Mesodermal cell (in vitro differentiated cells): ENCODE measurements at regions not wholly inside any gene's neighbourhood (a gene's known extent, or its start where the extent isn't known, plus 50 kb on each side); places are given as distances from the start of the nearest gene placed in this dataset.

ENCODE experiments used
- H3K27ac ChIP-seq: 2 replicates; pipeline ENCODE4 v1.7.0; 2013; ENCODE audit warnings: mild to moderate bottlenecking, low read depth, low read length, moderate library complexity; ENCODE audit not compliant: severe bottlenecking
- H3K36me3 ChIP-seq: 2 replicates; pipeline ENCODE4 v1.7.1; 2013; ENCODE audit warnings: mild to moderate bottlenecking, low read length, moderate library complexity; ENCODE audit not compliant: control insufficient read depth, insufficient read depth
- H3K4me1 ChIP-seq: one replicate; pipeline ENCODE4 v1.7.1; 2013; ENCODE audit warnings: mild to moderate bottlenecking, low read length; ENCODE audit not compliant: insufficient read depth, control insufficient read depth, poor library complexity, severe bottlenecking
- H3K4me3 ChIP-seq: 2 replicates; pipeline ENCODE4 v1.7.0; 2013; ENCODE audit warnings: low read length, control low read depth, mild to moderate bottlenecking; ENCODE audit not compliant: insufficient read depth, poor library complexity, severe bottlenecking; ENCODE audit errors: extremely low read depth
- H3K9me3 ChIP-seq: 2 replicates; pipeline ENCODE4 v1.7.1; 2013; ENCODE audit warnings: mild to moderate bottlenecking, low read length, moderate library complexity; ENCODE audit not compliant: control insufficient read depth
- WGBS, 2 experiments: methylation state at CpG; one replicate each; pipeline ENCODE4 v1.1.5; 2013; ENCODE audit warnings: missing lambda C conversion rate in 2 of 2; ENCODE audit not compliant: insufficient coverage in 2 of 2; 5-methylcytosine and 5-hydroxymethylcytosine counted together

- H3K4me1 ChIP-seq = peaks cover 2% of the 10 kb centered on the region
- no peak overlapping the region for H3K27ac ChIP-seq
- WGBS, 2 experiments = 98 to 100% methylated on average over 2 to 4 of the region's 5 CpGs
- H3K36me3 ChIP-seq = no peaks in the 10 kb centered on the region
- no peaks in the 10 kb centered on the region for H3K9me3 ChIP-seq
- H3K4me3 ChIP-seq = no peak overlapping the region
Observed at GRCh38 chr9:38186404-38187115, 117.5 kb upstream of the SHB start.

DNA sequence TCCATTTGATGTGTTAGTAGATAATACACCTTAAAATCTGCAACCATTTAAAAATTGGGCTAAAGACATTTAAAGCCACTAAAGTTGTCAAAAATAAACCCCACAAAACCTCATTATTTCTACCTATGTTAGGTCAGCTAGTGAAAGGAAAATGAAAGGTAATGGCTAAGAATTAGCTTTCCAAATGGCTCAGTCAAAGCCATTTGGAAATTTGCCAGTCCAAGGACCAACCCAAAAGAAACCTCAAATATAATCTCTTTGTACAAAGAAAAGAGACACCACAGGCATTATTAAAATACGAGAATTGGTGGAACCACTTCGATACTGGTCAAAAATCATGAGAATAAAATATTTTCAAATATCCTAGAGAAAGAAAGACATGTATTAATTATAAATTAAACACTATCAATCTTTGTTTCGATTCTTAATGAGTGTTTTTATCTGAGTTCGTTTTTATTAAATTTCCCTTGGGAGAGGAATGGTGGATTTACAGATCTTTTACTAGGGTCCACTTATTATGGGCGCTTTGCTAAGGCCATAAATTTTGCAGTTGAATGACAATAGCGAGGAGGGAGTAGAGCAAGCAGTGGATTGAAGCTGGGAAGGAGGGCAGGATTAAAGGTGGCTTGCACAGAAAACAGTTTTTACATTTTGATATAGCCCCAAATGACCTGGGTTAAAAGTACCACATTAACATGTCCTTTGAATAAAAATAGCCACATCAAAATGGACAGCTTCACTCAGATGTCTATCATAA, 116.8 kb upstream of the SHB start:
- Histone ChIP-seq H3K4me3 (no peak overlapping the region), H3K36me3 (no peaks in the 10 kb centered on the region), H3K27ac (no peak overlapping the region), H3K4me1 (peaks cover 6% of the 10 kb centered on the region), H3K9me3 (no peaks in the 10 kb centered on the region)
- 87 to 100% methylated on average over 2 of the region's 6 CpGs for WGBS, 2 experiments

GRCh38 chr9:38183994-38184568, 115.1 kb upstream of the SHB start:
- no peak overlapping the region for H3K4me3 ChIP-seq
- H3K36me3 ChIP-seq = no peaks in the 10 kb centered on the region
- H3K9me3 ChIP-seq = no peaks in the 10 kb centered on the region
- peaks cover 6% of the 10 kb centered on the region for H3K4me1 ChIP-seq
- no peak overlapping the region for H3K27ac ChIP-seq

DNA sequence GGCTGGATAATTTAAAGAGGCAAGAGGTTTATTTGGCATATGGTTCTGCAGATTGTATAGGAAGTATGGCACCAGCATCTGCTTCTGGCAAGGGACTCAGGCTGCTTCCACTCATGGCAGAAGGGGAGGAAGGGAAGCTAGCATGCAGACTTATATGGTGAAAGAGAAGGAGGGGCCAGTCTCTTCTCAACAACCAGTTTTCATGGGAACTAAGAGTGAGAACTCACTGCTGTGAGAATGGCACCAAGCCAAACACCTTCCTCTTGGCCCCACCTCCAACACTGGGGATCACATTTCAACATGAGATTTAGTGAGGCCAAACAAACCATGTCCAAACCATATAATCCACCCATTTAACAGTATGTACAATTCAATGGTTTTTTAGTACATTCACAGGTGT, 113.3 kb upstream of the SHB start:
- peaks cover 6% of the 10 kb centered on the region for H3K4me1 ChIP-seq
- H3K9me3 ChIP-seq = no peaks in the 10 kb centered on the region
- H3K4me3 ChIP-seq = no peak overlapping the region
- H3K36me3 ChIP-seq = no peaks in the 10 kb centered on the region
- no peak overlapping the region for H3K27ac ChIP-seq

GRCh38 chr9:38181866-38182265, 112.8 kb upstream of the SHB start:
- Histone ChIP-seq H3K27ac (no peak overlapping the region), H3K36me3 (no peaks in the 10 kb centered on the region), H3K4me3 (no peak overlapping the region), H3K4me1 (peaks cover 6% of the 10 kb centered on the region), H3K9me3 (no peaks in the 10 kb centered on the region)
- WGBS, 2 experiments = 80 to 100% methylated on average over 1 of the region's 2 CpGs

GRCh38 chr9:38181232-38181631, 112.2 kb upstream of the SHB start:
- Histone ChIP-seq H3K4me3 (no peak overlapping the region), H3K36me3 (no peaks in the 10 kb centered on the region), H3K9me3 (no peaks in the 10 kb centered on the region), H3K4me1 (peaks cover 3% of the 10 kb centered on the region), H3K27ac (no peak overlapping the region)
- 95 to 97% methylated on average over 3 of the region's 4 CpGs for WGBS, 2 experiments

- H3K27ac ChIP-seq = no peak overlapping the region
- H3K4me3 ChIP-seq = no peak overlapping the region
- 100% methylated on average over 1 to 3 of the region's 3 CpGs for WGBS, 2 experiments
- no peaks in the 10 kb centered on the region for H3K9me3 ChIP-seq
- H3K36me3 ChIP-seq = no peaks in the 10 kb centered on the region
- H3K4me1 ChIP-seq = peaks cover 3% of the 10 kb centered on the region
Observed at GRCh38 chr9:38180656-38181055, 111.6 kb upstream of the SHB start.

GRCh38 chr9:38179965-38180364, 110.9 kb upstream of the SHB start:
- H3K4me1 ChIP-seq = peaks cover 3% of the 10 kb centered on the region
- H3K27ac ChIP-seq = no peak overlapping the region
- no peaks in the 10 kb centered on the region for H3K9me3 ChIP-seq
- no peak overlapping the region for H3K4me3 ChIP-seq
- 94% methylated on average over 3 of the region's 3 CpGs; no CpG with 5 or more reads in 1 of the 2 experiments for WGBS, 2 experiments
- H3K36me3 ChIP-seq = no peaks in the 10 kb centered on the region

DNA sequence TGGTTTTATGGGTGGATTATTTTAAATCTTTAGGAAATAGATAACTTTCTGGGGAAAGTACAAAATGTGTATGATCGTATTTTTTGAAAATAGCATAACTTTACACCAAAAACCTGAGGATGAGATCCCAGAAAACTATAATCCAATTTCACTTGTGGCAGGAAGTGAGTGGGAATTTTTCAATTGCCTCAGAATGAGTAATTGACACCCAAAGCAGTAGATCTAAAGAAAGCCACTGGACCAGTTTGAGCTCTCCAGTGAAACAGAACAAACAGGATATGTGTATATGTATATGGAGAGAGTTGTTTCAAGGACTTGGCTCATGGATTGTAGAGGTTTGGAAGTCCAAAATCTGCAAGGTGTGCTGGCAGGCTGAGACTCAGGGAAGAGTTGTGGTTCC, 109.2 kb upstream of the SHB start:
- WGBS, 2 experiments = no CpG with 5 or more reads among the region's 1 CpG
- Histone ChIP-seq H3K4me1 (peaks cover 3% of the 10 kb centered on the region), H3K27ac (no peak overlapping the region), H3K9me3 (no peaks in the 10 kb centered on the region), H3K36me3 (no peaks in the 10 kb centered on the region), H3K4me3 (no peak overlapping the region)

DNA sequence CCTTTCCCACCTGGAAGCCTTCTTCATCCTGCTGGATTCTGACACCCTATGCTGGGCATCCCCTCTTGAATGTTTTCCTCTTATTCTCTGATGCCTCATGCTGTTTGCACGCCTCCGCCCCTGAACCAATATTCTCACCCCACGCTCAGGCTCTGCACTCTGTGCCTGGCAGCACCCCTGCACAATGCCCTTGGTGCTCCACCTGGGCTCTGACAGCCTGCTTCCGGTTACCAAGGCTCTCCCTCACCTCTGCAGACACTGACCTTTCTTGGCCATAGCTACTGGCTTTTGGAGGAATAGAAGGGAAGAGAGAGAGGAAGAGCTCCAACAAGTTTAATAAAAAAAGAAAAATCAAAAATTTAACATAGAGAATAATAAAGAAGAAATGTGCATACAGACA, 108.7 kb upstream of the SHB start:
- Histone ChIP-seq H3K27ac (no peak overlapping the region), H3K4me3 (no peak overlapping the region), H3K9me3 (no peaks in the 10 kb centered on the region), H3K36me3 (no peaks in the 10 kb centered on the region), H3K4me1 (peaks cover 3% of the 10 kb centered on the region)
- 91 to 100% methylated on average over 2 to 3 of the region's 4 CpGs for WGBS, 2 experiments

- H3K9me3 ChIP-seq = no peaks in the 10 kb centered on the region
- peaks cover 3% of the 10 kb centered on the region for H3K4me1 ChIP-seq
- H3K27ac ChIP-seq = no peak overlapping the region
- no peak overlapping the region for H3K4me3 ChIP-seq
- no CpG with 5 or more reads among the region's 1 CpG for WGBS, 2 experiments
- H3K36me3 ChIP-seq = no peaks in the 10 kb centered on the region
Observed at GRCh38 chr9:38176251-38176650, 107.2 kb upstream of the SHB start.
